ENCODE measurements at regions not wholly inside any gene's neighbourhood (a gene's known extent, or its start where the extent isn't known, plus 50 kb on each side); places are given as distances from the start of the nearest gene placed in this dataset.

DNA sequence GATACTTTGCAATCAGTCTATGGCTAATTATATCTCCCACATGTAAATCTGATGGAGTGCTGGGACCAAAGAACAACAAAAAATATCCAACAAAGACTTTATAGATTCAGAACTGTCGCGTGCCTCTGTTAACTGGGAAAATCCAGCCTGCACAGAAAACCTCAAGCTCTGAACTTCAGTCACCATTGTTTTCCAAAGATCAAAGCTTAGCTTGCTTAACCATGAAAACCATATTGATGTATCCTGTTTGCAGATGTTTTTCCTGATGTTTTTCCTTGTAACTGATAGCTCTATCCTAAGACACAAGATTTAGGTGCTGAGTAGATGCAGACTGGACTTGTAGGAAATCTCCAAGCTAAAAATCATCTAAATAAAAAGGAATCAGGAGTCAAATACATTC is 163.7 kb downstream of the GXYLT1 start:
- no peak for DNase-seq

DNA sequence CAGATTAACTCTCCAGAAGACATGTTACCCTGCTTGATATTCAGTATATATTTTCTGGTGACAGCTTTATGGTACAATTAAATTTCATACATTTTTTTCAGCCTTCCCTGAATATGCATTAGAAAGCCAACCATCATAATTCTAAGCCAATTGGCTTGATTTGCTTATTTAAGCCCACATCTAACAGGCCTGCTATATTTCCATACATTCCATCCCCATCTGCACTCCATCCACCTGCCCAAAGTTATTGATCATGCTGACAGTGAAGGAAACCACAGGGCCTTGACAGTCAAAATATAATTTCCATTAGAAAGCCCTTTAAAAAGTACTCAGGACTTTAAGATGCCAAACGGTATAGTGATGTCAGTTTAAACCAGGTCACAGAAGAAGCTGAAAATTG is 164.3 kb downstream of the GXYLT1 start:
- no peak for DNase-seq

GRCh38 chr12:41979574-41979973 is 165.1 kb downstream of the GXYLT1 start:
- DNase-seq, result no peak

DNA sequence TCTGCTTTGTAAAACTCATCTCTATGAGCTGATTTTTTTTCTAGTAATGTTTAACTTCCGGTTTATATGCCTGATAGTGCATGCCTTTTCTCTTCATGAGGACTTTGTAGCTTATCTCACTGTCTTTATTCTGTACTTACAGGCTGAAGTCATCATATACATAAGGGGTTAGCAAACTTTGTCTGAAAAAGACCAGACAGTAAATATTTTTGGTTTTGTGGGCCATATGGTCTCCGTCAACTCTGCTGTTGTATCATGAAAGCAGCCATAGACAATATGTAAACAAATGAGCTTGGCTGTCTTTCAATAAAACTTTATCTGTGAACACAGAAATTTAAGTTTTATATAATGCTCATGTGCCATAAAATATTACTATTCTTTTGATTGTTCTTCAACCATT is 172.1 kb downstream of the GXYLT1 start:
- DNase-seq, result no peak

DNA sequence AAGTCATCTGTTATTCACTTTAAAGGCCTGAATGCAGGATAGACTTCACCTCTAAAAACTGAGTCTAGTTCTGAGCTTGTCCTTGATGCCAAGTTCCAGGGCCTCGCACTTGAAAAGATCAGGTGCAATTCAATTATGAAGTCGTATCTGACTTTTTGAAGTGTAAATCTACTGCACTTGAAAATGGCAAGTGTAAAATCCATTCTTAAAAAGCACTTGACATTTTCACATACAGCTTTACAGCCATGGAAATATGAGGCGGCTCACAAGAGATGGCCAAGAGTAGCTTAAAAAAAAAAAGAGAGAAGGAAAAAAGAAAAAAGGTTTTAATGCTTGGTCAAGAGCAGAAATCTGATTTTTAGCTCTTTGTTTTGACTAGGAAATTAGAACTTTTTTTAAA is 172.5 kb downstream of the GXYLT1 start:
- no peak for DNase-seq

DNA sequence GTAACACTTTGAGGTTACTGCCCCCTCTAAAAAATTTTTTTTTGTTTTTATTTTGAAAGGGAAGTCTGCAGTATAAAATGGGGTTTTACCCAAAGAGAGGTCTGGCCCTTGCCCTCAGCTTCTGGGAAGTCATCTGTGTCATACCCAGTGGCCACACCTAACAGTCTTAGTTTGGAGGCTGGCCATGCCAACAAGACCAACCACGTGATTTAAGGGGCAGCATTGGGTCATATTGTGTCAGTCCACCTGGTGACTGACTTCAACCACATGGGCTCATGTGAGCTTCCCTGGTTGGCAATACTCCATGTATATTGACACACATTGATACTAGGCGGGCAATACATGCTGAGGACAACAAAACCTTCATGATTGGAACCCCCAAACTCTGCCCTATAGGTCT is 173.9 kb downstream of the GXYLT1 start:
- no peak for DNase-seq

- no peak for DNase-seq
These were observed 176.1 kb downstream of the GXYLT1 start for GRCh38 chr12:41968599-41968998.

DNA sequence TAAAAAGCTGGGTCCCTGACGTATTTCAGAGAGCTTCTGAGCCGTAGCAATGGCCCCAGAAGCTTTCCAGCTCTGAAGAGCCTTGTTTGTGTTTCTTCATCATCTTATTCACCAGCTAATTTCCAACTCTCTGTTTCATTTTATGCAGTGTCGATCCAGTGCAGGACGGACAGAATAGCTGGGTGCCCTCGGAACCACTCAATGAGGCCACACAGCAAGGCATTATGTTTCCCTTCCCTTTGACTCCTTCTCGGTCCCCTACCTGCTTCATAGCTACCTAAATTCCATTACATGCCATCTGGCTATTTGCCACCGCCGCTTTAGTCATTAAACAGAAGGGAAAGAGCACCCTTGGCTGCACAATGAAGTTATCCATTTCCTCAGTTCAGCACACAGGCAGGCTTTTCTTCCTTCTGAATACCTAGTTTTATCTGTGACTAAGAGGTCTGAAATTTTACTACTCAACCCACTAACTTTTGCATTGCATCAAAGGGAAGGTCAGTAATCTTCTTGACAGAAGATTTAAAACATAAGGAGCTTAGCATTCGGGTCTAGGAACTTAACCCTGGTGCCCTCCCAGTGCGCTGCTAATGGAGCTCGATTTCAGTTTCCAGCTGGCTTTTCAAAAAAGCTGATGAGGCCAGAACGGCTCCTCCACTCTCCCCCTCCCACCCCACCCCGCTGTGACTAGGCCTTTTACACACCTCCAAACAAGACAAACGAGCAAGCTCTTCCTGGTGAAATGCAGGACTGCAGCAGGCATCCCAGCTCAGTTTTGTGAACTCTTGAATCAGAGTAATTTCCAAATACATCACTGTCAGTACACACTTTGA is 176.8 kb downstream of the GXYLT1 start:
- DNase-seq, result peak; percentile 4

DNA sequence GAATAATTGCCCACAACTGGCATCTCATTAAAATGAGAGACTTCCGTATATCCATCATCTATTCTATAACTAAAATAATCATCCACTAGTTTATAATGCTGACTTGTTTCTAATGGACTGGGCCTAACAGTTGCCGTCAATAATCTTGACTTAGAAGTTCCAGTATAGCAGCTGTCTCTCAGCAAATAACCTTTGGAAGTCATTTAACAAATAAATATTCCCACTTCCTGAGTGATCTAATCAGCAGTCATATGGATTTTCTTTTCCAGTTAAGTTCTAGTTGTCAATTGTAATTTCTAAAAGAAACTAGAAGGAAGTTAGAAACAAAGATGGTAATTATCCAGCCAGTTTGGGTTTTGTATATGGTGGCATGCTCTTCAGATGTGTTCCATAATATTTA is 177.8 kb downstream of the GXYLT1 start:
- no peak for DNase-seq

GRCh38 chr12:41966001-41966400 is 178.7 kb downstream of the GXYLT1 start:
- DNase-seq, result no peak

GRCh38 chr12:41963398-41963797 is 181.3 kb downstream of the GXYLT1 start:
- DNase-seq, result no peak

DNA sequence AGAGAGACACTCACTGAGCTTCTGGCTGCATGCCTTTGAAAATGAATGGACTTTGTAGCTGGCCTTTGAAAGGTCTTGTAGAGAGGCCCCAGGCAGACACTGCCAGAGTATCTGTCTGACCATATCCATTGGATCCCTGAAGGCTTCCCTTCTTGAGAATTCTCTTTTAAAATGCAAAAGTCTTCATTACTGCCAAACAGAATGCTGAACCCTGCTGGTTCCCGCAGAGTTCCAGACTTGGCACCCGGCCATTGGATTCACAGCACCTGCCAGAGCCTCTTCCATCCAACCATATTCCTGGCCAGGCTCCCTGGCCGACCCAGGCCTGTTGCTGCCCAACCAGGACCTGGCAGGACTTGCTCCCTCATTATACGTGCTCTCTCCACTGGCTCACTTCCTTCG is 182.5 kb downstream of the GXYLT1 start:
- DNase-seq, result no peak

DNA sequence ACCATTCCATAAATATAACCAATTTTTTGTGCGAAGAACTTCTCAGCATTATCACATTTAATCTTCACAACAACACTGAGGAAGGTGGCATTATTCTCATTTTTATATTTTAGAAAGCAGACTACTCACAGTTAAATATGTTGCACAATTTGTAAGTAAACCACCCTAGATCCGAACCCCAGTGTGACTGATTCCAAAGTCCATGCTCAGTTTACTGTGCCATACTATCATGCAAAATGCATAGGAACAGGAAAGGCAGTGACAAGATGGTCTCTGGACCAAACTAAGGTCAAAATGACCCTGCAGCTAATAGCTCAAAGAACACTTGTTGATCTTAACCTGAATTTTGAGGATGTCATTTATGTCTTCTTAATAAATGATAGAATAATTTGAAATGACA is 185.4 kb downstream of the GXYLT1 start:
- DNase-seq, result no peak

GRCh38 chr12:41956353-41956752 is 188.3 kb downstream of the GXYLT1 start:
- no peak for DNase-seq

DNA sequence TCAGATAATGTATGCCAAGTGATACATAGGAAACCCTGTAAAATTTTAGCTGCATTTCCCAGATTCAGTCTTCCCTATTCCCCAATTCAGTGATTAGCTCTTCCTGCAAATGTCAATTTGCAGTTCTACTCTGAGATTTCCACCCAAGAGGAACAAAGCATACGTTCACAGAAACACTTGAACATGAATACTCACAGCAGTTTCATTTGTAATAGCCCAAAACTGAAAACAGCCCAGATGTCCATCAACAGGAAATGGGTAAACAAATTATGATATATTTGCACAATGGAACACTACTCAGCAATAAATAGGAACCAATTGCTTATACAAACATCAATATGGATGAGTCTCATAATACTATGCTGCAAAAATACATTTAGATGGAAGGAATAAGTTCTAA is 194.2 kb downstream of the GXYLT1 start:
- no peak for DNase-seq

DNA sequence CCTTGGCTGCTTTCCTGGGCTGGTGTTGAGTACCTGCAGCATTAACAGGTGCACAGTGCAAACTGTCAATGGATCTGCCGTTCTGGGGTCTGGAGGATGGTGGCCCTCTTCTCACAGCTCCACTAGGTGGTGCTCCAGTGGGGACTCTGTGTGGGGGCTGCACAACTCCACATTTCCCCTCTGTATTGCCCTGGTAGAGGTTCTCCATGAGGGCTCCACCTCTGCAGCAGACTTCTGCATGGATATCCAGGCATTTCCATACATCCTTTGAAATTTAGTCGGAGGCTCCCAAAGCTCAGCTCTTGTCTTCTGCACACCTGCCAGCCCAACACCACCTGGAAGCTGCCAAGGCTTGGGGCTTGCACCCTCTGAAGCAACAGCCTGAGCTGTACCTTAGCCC is 198.6 kb downstream of the GXYLT1 start:
- DNase-seq, result no peak

- no peak for DNase-seq
These were observed 200.5 kb downstream of the GXYLT1 start for GRCh38 chr12:41944216-41944615.

DNA sequence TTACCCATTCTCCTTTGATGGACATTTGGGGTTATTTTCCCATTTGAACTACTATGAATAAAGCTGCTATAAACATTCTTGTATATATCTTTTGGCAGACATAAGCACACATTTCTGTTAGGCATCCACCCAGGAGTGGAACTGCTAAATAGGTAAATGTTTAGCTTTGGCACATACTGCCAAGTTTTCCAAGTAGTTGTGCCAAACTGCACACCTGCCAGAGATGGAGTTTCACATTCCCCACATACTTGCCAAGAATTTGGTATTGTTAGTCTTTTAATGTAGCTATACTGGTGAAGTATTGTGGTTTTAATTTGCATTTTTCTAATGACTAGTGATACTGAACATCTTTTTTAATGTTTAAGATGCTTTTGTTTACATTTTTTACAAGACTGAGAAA is 201.0 kb downstream of the GXYLT1 start:
- no peak for DNase-seq

GRCh38 chr12:41942354-41942753 is 202.3 kb downstream of the GXYLT1 start:
- DNase-seq, result no peak

DNA sequence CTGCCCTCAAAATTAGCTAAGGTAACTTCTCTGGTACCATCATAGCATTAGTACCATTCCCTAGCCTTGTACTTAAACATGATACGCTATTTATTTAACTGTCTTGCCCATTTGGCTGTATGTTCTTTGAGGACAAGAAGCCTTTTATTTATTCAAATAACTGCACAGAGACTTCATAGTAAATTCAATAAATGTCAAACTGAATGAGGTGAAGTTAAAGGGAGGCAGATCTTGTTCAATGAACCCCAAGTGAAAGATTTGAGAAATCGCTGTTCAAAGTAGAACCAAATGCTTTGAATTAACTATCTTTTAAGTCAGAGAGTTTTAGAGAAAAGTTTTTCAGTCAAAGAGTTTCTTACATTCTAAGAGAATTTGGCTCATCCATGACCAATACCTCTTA is 203.6 kb downstream of the GXYLT1 start:
- DNase-seq, result no peak

- no peak for DNase-seq
These were observed 204.1 kb downstream of the GXYLT1 start for GRCh38 chr12:41940571-41940970.

GRCh38 chr12:41936333-41936732 is 208.3 kb downstream of the GXYLT1 start:
- no peak for DNase-seq

DNA sequence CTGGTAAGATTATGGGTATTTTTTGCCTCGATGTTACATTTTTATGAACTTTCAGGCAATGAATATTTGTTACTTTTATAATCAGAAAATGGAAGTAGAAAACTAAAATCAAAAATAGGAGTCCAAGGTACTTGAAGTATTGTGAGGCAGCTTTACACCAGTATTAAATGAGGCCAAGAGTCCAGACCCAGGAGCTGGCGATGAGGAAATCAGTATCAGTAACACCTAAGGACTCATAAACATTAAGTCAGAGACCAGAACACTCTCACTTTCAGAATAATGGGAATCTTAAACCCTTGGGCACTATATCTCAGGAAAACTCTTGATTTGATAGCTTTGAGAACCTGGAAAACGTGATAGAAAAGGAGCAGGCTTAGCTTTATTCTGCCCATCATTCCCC is 208.8 kb downstream of the GXYLT1 start:
- no peak for DNase-seq

DNA sequence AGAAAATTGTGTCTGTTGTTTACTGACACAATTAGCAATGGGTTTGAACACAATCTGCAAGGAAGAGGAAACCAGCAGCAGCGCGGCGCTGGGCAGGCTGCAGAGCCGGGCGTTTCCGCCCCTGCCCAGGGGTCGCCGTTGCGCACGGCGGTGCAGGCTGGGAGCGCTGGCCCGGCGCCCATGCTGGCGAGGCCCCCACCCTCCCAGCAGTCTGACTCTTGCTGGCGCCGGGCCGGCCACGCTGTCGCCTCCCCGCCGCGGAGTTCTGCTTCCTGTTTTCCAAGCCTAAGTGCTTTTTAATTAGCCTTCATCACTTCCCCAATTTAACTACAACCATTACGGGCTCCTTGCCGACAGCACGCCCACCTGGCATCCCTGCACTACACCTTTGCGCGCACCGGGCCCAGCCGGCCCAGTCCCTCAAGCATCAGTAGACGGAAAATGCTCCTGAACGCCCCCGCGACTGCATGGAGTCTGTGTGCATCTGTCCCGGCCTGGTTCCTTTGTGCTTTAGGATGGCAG is 212.1 kb downstream of the GXYLT1 start:
- peak; percentile 74 for DNase-seq

GRCh38 chr12:41930866-41931437 is 213.7 kb downstream of the GXYLT1 start:
- DNase-seq, result no peak

Measured in RPMI8226 (cell line).